Fibroblast of lung (primary cell): ENCODE measurements at regions not wholly inside any gene's neighbourhood (a gene's known extent, or its start where the extent isn't known, plus 50 kb on each side); places are given as distances from the start of the nearest gene placed in this dataset.

Experiments used
- DNase-seq, 2 donors: peaks; one replicate each; pipeline versions ENCODE4 v3.0.0 to v3.0.0-alpha.2; 2010; ENCODE audit warnings: low read depth in 2 of 2
- H2AFZ ChIP-seq: 2 replicates; pipeline ENCODE4 v1.5.1; 2012; ENCODE audit warnings: low read length, control low read depth, inconsistent platforms
- H3K27ac ChIP-seq: 2 replicates; pipeline ENCODE4 v1.5.1; 2011; ENCODE audit warnings: low read length, control low read depth; ENCODE audit not compliant: insufficient read depth
- H3K27me3 ChIP-seq: 2 replicates; pipeline ENCODE4 v1.5.1; 2011; ENCODE audit warnings: mild to moderate bottlenecking, low read length; ENCODE audit not compliant: control insufficient read depth, insufficient read depth
- H3K36me3 ChIP-seq: 2 replicates; pipeline ENCODE4 v1.5.1; 2011; ENCODE audit warnings: low read length; ENCODE audit not compliant: control insufficient read depth, insufficient read depth
- H3K4me1 ChIP-seq: 2 replicates; pipeline ENCODE4 v1.5.1; 2011; ENCODE audit warnings: low read length; ENCODE audit not compliant: control insufficient read depth, insufficient read depth; ENCODE audit errors: extremely low read depth
- H3K4me2 ChIP-seq: 2 replicates; pipeline ENCODE4 v1.5.1; 2011; ENCODE audit warnings: low read length, control low read depth; ENCODE audit not compliant: insufficient read depth; ENCODE audit errors: extremely low read depth
- H3K4me3 ChIP-seq, 4 experiments: fragments of 200-600 bp in 1 of 4; sonication (generic) in 1 of 4; replicated peaks in 1 of 4; 2 replicates each; pipeline ENCODE4 v1.5.1; 2011 to 2016; ENCODE audit warnings: low read length in 4 of 4, low read depth in 3 of 4, mild to moderate bottlenecking in 3 of 4, control low read depth in 2 of 4, inconsistent platforms in 1 of 4, mixed read lengths in 1 of 4; ENCODE audit not compliant: insufficient read depth in 1 of 4; ENCODE audit errors: control extremely low read depth in 1 of 4
- H3K79me2 ChIP-seq: 2 replicates; pipeline ENCODE4 v1.5.1; 2012; ENCODE audit warnings: mild to moderate bottlenecking, low read length, inconsistent platforms; ENCODE audit not compliant: control insufficient read depth, insufficient read depth
- H3K9ac ChIP-seq: 2 replicates; pipeline ENCODE4 v1.5.1; 2011; ENCODE audit warnings: mild to moderate bottlenecking, low read length, control low read depth; ENCODE audit not compliant: insufficient read depth
- H3K9me3 ChIP-seq: 2 replicates; pipeline ENCODE4 v1.5.1; 2012; ENCODE audit warnings: low read depth, low read length; ENCODE audit not compliant: control insufficient read depth, insufficient read depth
- H4K20me1 ChIP-seq: 2 replicates; pipeline ENCODE4 v1.5.1; 2011; ENCODE audit warnings: low read length; ENCODE audit not compliant: control insufficient read depth, insufficient read depth; ENCODE audit errors: extremely low read depth
- CTCF ChIP-seq, 2 donors: IDR thresholded peaks in 1 of 2; conservative IDR thresholded peaks in 1 of 2; 1 replicate in 1 of 2; 2 replicates in 1 of 2; pipeline ENCODE4 v1.5.1; 2011 to 2012; ENCODE audit warnings: low read length in 2 of 2, control low read depth in 1 of 2, inconsistent platforms in 1 of 2, low read depth in 1 of 2, mild to moderate bottlenecking in 1 of 2
- EZH2 ChIP-seq: IDR thresholded peaks from 2 replicates; pipeline ENCODE4 v1.5.1; 2012; ENCODE audit warnings: low read length, control low read depth, mild to moderate bottlenecking; ENCODE audit errors: missing control alignments

- TF ChIP-seq CTCF (conservative IDR thresholded peaks at IDR 0.05 in 1 of 2, IDR thresholded peaks at IDR 0.05 in 1 of 2; ENCODE audit: low read depth in 1 of 2, low read length in 2 of 2) (no peak), EZH2 (no peak)
- Histone ChIP-seq H3K27ac (peak overlapping the region; percentile 32), H3K9me3 (no peaks in the 10 kb centered on the region), H3K4me1 (peaks cover 8% of the 10 kb centered on the region), H2AFZ (no peak overlapping the region), H4K20me1 (no peaks in the 10 kb centered on the region), H3K27me3 (no peaks in the 10 kb centered on the region), H3K4me2 (no peak overlapping the region), H3K9ac (no peak overlapping the region), H3K79me2 (no peaks in the 10 kb centered on the region), H3K4me3 (no peak overlapping the region), H3K36me3 (no peaks in the 10 kb centered on the region)
- DNase-seq, result peak; percentile 37 to 96
These were observed 78.3 kb upstream of the SRSF6 start for GRCh38 chr20:43379239-43379917.

GRCh38 chr20:43376831-43377230, 80.9 kb upstream of the SRSF6 start:
- Histone ChIP-seq H3K4me3 (no peak overlapping the region), H3K4me1 (peaks cover 8% of the 10 kb centered on the region), H3K4me2 (no peak overlapping the region), H3K27ac (no peak overlapping the region), H3K27me3 (no peaks in the 10 kb centered on the region), H3K9me3 (no peaks in the 10 kb centered on the region), H3K36me3 (no peaks in the 10 kb centered on the region), H3K79me2 (no peaks in the 10 kb centered on the region), H3K9ac (no peak overlapping the region), H4K20me1 (no peaks in the 10 kb centered on the region), H2AFZ (no peak overlapping the region)
- no peak for TF ChIP-seq EZH2
- TF ChIP-seq CTCF (conservative IDR thresholded peaks at IDR 0.05 in 1 of 2, IDR thresholded peaks at IDR 0.05 in 1 of 2; ENCODE audit: low read depth in 1 of 2, low read length in 2 of 2), result no peak
- DNase-seq, result no peak

GRCh38 chr20:43375591-43375990, 82.1 kb upstream of the SRSF6 start:
- peak in 1 of 2 donors; percentile 32 for DNase-seq
- H4K20me1 ChIP-seq, result no peaks in the 10 kb centered on the region

More at GRCh38 chr20:43375591-43375990, 82.1 kb upstream of the SRSF6 start:
- Histone ChIP-seq H3K27me3 (no peaks in the 10 kb centered on the region), H3K4me1 (peaks cover 8% of the 10 kb centered on the region), H3K36me3 (no peaks in the 10 kb centered on the region), H3K4me3 (no peak overlapping the region), H3K79me2 (no peaks in the 10 kb centered on the region), H3K4me2 (no peak overlapping the region), H3K27ac (no peak overlapping the region), H2AFZ (no peak overlapping the region), H3K9me3 (no peaks in the 10 kb centered on the region), H3K9ac (no peak overlapping the region)
- TF ChIP-seq CTCF (conservative IDR thresholded peaks at IDR 0.05 in 1 of 2, IDR thresholded peaks at IDR 0.05 in 1 of 2; ENCODE audit: low read depth in 1 of 2, low read length in 2 of 2) (no peak), EZH2 (no peak)
